ENCODE measurements at regions not wholly inside any gene's neighbourhood (a gene's known extent, or its start where the extent isn't known, plus 50 kb on each side); places are given as distances from the start of the nearest gene placed in this dataset.

DNA sequence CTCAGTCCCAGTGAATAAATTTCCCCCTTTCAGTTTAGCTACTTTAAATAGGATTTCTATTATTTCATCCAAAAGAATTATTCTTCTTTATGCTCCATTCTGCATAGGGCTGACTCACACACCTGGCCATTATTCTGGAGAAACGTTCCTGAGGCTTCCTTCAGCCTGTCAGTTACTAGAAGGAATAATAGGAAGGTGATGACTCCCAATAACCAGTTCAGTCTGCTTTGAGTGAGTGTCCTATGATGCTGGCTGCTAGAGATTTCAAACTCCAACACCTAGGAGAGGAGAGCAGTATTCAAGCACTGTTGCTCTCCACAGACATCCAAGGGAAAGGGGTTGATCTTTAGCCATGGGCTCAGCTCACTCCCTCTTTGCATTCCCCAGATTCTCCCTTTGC is 117.8 kb downstream of the KCTD12 start:
- TF ChIP-seq POLR2A (IDR thresholded peaks at IDR 0.05): no peak
- TF ChIP-seq, protein P1, sequence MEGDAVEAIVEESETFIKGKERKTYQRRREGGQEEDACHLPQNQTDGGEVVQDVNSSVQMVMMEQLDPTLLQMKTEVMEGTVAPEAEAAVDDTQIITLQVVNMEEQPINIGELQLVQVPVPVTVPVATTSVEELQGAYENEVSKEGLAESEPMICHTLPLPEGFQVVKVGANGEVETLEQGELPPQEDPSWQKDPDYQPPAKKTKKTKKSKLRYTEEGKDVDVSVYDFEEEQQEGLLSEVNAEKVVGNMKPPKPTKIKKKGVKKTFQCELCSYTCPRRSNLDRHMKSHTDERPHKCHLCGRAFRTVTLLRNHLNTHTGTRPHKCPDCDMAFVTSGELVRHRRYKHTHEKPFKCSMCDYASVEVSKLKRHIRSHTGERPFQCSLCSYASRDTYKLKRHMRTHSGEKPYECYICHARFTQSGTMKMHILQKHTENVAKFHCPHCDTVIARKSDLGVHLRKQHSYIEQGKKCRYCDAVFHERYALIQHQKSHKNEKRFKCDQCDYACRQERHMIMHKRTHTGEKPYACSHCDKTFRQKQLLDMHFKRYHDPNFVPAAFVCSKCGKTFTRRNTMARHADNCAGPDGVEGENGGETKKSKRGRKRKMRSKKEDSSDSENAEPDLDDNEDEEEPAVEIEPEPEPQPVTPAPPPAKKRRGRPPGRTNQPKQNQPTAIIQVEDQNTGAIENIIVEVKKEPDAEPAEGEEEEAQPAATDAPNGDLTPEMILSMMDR (IDR thresholded peaks at IDR 0.05): no peak

Data from tibial nerve (tissue), 3 donors.